Retinal pigment epithelial cell (primary cell): ENCODE measurements at regions not wholly inside any gene's neighbourhood (a gene's known extent, or its start where the extent isn't known, plus 50 kb on each side); places are given as distances from the start of the nearest gene placed in this dataset.
A peak's percentile ranks its signal among the peaks of the same experiment; 100 is the strongest.

Source experiments
- DNase-seq: peaks from one replicate; pipeline ENCODE4 v3.0.0-alpha.2; 2010; ENCODE audit warnings: low read depth
- H3K4me3 ChIP-seq: 2 replicates; pipeline ENCODE4 v1.5.1; 2011; ENCODE audit warnings: mild to moderate bottlenecking, low read length, control low read depth, moderate library complexity
- TF ChIP-seq, protein P1 (sequence below): conservative IDR thresholded peaks from 2 replicates; pipeline ENCODE4 v1.5.1; 2011; ENCODE audit warnings: low read depth, low read length, control low read depth, inconsistent platforms

- TF ChIP-seq, protein P1, sequence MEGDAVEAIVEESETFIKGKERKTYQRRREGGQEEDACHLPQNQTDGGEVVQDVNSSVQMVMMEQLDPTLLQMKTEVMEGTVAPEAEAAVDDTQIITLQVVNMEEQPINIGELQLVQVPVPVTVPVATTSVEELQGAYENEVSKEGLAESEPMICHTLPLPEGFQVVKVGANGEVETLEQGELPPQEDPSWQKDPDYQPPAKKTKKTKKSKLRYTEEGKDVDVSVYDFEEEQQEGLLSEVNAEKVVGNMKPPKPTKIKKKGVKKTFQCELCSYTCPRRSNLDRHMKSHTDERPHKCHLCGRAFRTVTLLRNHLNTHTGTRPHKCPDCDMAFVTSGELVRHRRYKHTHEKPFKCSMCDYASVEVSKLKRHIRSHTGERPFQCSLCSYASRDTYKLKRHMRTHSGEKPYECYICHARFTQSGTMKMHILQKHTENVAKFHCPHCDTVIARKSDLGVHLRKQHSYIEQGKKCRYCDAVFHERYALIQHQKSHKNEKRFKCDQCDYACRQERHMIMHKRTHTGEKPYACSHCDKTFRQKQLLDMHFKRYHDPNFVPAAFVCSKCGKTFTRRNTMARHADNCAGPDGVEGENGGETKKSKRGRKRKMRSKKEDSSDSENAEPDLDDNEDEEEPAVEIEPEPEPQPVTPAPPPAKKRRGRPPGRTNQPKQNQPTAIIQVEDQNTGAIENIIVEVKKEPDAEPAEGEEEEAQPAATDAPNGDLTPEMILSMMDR = no peak
- no peak overlapping the region for H3K4me3 ChIP-seq
- no peak for DNase-seq
Measured at GRCh38 chr12:88638966-88639760, 58.9 kb upstream of the KITLG start.

GRCh38 chr12:88638388-88638787, 58.1 kb upstream of the KITLG start:
- H3K4me3 ChIP-seq = no peak overlapping the region
- TF ChIP-seq, protein P1 = no peak
- no peak for DNase-seq

DNA sequence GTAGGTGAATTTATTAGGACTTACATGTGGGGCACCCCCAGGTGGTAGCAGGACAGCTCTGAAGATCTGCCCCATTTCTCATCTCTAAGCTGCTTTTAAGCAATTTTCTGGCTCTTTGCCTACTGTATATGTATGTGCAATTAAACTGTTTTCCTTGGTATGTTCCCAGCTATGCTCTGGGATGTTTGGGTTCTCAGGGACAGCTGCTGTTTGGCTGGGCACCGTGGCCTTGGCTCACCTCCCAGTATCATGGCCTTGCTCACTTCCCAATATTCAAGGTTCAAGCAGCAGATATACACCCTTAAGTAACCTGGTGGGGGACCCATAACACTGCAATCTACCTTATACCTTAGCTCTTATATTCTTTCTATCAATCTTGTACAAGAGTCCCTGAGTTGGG, 53.7 kb upstream of the KITLG start:
- no peak overlapping the region for H3K4me3 ChIP-seq
- DNase-seq = no peak
- TF ChIP-seq, protein P1 = no peak

DNA sequence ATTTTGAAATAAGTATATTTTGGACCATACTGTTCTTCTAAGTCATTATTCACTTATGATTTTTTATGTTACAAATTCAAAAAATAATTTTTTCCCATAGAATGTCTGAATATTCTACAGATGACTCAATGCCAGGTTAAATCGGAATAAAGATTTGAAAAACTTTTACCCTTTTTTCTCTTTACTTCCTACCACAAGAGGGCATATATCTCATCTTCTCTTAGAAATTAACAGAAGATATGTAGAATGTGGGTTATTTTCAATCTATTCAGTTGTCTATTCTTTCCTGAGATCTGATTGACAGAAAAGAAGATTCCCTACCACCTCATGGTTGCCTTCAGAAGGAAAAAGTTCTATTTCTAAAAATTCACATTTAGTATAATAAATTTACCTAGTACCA, 53.0 kb upstream of the KITLG start:
- TF ChIP-seq, protein P1 = peak; percentile 31
- DNase-seq = no peak
- H3K4me3 ChIP-seq = no peak overlapping the region

DNA sequence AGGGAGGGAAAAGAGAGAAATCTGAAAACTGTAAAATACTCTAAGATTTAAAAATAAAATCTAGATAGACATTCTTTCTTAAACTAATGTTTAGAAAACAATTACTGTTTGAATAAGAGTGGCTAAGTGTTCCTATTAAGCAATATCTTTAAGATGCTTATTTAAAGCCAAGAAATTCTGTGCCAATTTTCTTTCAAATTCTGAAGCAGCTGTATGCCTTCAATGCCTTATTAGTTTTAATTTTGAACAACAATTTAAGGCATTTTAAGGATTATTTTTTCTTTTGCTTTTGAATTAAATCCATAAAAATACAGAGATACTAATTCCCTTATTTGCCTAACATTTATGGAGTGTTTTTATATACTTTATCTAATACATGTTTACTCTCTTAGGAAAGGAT, 50.3 kb upstream of the KITLG start:
- no peak overlapping the region for H3K4me3 ChIP-seq
- no peak for DNase-seq
- TF ChIP-seq, protein P1 = no peak
